MG63 (cell line): ENCODE measurements at regions not wholly inside any gene's neighbourhood (a gene's known extent, or its start where the extent isn't known, plus 50 kb on each side); places are given as distances from the start of the nearest gene placed in this dataset.
"Not testable (repeated sequence)": the region's sequence is repeated elsewhere in the genome, so short reads cannot be mapped to it uniquely, and the experiment has no call there.

Source experiments
- DNase-seq: peaks from one replicate; pipeline ENCODE4 v3.0.0-alpha.2; 2020
- H3K27me3 ChIP-seq: fragments of 250-450 bp; sonication (Bioruptor Pico); 2 replicates; pipeline ENCODE4 v1.5.1; 2020; ENCODE audit warnings: mild to moderate bottlenecking, moderate library complexity
- H3K36me3 ChIP-seq: fragments of 250-450 bp; sonication (Bioruptor Pico); 2 replicates; pipeline ENCODE4 v1.5.1; 2020; ENCODE audit warnings: mild to moderate bottlenecking, moderate library complexity
- H3K4me3 ChIP-seq: fragments of 250-450 bp; sonication (Bioruptor Pico); 2 replicates; pipeline ENCODE4 v1.5.1; 2020; ENCODE audit warnings: mild to moderate bottlenecking, moderate library complexity
- H3K9me3 ChIP-seq: fragments of 250-450 bp; sonication (Bioruptor Pico); 2 replicates; pipeline ENCODE4 v1.5.1; 2020; ENCODE audit warnings: mild to moderate bottlenecking, moderate library complexity

- Histone ChIP-seq H3K27me3 (no peaks in the 10 kb centered on the region), H3K36me3 (no peaks in the 10 kb centered on the region), H3K4me3 (no peak overlapping the region), H3K9me3 (no peaks in the 10 kb centered on the region)
- peak; percentile 28 for DNase-seq
Observed at GRCh38 chr7:47087866-47088265, 494.0 kb downstream of the TNS3 start.

GRCh38 chr7:47085491-47086275 is 496.2 kb downstream of the TNS3 start:
- H3K4me3 ChIP-seq: no peak overlapping the region
- no peak for DNase-seq
- H3K9me3 ChIP-seq: no peaks in the 10 kb centered on the region
- no peaks in the 10 kb centered on the region for H3K27me3 ChIP-seq
- no peaks in the 10 kb centered on the region for H3K36me3 ChIP-seq

GRCh38 chr7:47083476-47084250 is 498.2 kb downstream of the TNS3 start:
- no peak for DNase-seq
- Histone ChIP-seq H3K4me3 (no peak overlapping the region), H3K9me3 (no peaks in the 10 kb centered on the region), H3K36me3 (no peaks in the 10 kb centered on the region), H3K27me3 (no peaks in the 10 kb centered on the region)

- H3K4me3 ChIP-seq: no peak overlapping the region
- no peak for DNase-seq
- H3K27me3 ChIP-seq: no peaks in the 10 kb centered on the region
- no peaks in the 10 kb centered on the region for H3K9me3 ChIP-seq
- no peaks in the 10 kb centered on the region for H3K36me3 ChIP-seq
Observed at GRCh38 chr7:47080816-47081215, 501.1 kb downstream of the TNS3 start.

GRCh38 chr7:47078241-47078640 is 503.7 kb downstream of the TNS3 start:
- Histone ChIP-seq H3K27me3 (no peaks in the 10 kb centered on the region), H3K4me3 (no peak overlapping the region), H3K36me3 (no peaks in the 10 kb centered on the region), H3K9me3 (no peaks in the 10 kb centered on the region)
- DNase-seq: no peak

- DNase-seq: no peak
- no peaks in the 10 kb centered on the region for H3K36me3 ChIP-seq
- H3K27me3 ChIP-seq: no peaks in the 10 kb centered on the region
- H3K4me3 ChIP-seq: no peak overlapping the region
- no peaks in the 10 kb centered on the region for H3K9me3 ChIP-seq
Observed at GRCh38 chr7:47074702-47075153, 507.2 kb downstream of the TNS3 start.

GRCh38 chr7:47073284-47073683 is 508.6 kb downstream of the TNS3 start:
- H3K27me3 ChIP-seq: no peaks in the 10 kb centered on the region
- H3K4me3 ChIP-seq: no peak overlapping the region
- no peaks in the 10 kb centered on the region for H3K9me3 ChIP-seq
- H3K36me3 ChIP-seq: no peaks in the 10 kb centered on the region
- DNase-seq: no peak

- no peaks in the 10 kb centered on the region for H3K27me3 ChIP-seq
- H3K4me3 ChIP-seq: no peak overlapping the region
- DNase-seq: no peak
- H3K36me3 ChIP-seq: no peaks in the 10 kb centered on the region
- no peaks in the 10 kb centered on the region; the same call in 1 of the 2 replicates for H3K9me3 ChIP-seq
Observed at GRCh38 chr7:47071866-47072265, 510.0 kb downstream of the TNS3 start.

- H3K27me3 ChIP-seq: no peaks in the 10 kb centered on the region
- DNase-seq: no peak
- H3K4me3 ChIP-seq: no peak overlapping the region
- no peaks in the 10 kb centered on the region; the same call in 1 of the 2 replicates for H3K9me3 ChIP-seq
- no peaks in the 10 kb centered on the region for H3K36me3 ChIP-seq
Observed at GRCh38 chr7:47069385-47070076, 512.4 kb downstream of the TNS3 start.

- no peaks in the 10 kb centered on the region; the same call in 1 of the 2 replicates for H3K9me3 ChIP-seq
- DNase-seq: no peak
Observed at GRCh38 chr7:47066976-47067614, 514.8 kb downstream of the TNS3 start.

GRCh38 chr7:47056731-47057130 is 525.2 kb downstream of the TNS3 start:
- Histone ChIP-seq H3K27me3 (no peaks in the 10 kb centered on the region), H3K4me3 (no peak overlapping the region), H3K36me3 (no peaks in the 10 kb centered on the region), H3K9me3 (0 out of 2 replicates have a peak, but pooled peaks cover 4% of the 10 kb centered on the region)
- no peak for DNase-seq

More at GRCh38 chr7:47066976-47067614, 514.8 kb downstream of the TNS3 start:
- Histone ChIP-seq H3K36me3 (no peaks in the 10 kb centered on the region), H3K27me3 (no peaks in the 10 kb centered on the region), H3K4me3 (no peak overlapping the region)

GRCh38 chr7:47052541-47053208 is 529.2 kb downstream of the TNS3 start:
- H3K27me3 ChIP-seq, H3K9me3 ChIP-seq, H3K36me3 ChIP-seq: not testable (repeated sequence)
- peak; percentile 26 for DNase-seq
- peak overlapping the region; percentile 33 for H3K4me3 ChIP-seq

- no peak for DNase-seq
- Histone ChIP-seq H3K27me3 (no peaks in the 10 kb centered on the region), H3K4me3 (no peak overlapping the region), H3K9me3 (no peaks in the 10 kb centered on the region), H3K36me3 (no peaks in the 10 kb centered on the region)
Observed at GRCh38 chr7:47049234-47049774, 532.6 kb downstream of the TNS3 start.

GRCh38 chr7:47047384-47047783 is 534.5 kb downstream of the TNS3 start:
- DNase-seq: no peak
- no peaks in the 10 kb centered on the region for H3K27me3 ChIP-seq
- H3K4me3 ChIP-seq: no peak overlapping the region
- no peaks in the 10 kb centered on the region for H3K9me3 ChIP-seq
- H3K36me3 ChIP-seq: no peaks in the 10 kb centered on the region

GRCh38 chr7:47046949-47047348 is 535.0 kb downstream of the TNS3 start:
- no peak overlapping the region for H3K4me3 ChIP-seq
- H3K27me3 ChIP-seq: no peaks in the 10 kb centered on the region
- no peak for DNase-seq
- H3K9me3 ChIP-seq: no peaks in the 10 kb centered on the region
- no peaks in the 10 kb centered on the region for H3K36me3 ChIP-seq
